Choroid plexus epithelial cell (primary cell): ENCODE measurements at regions not wholly inside any gene's neighbourhood (a gene's known extent, or its start where the extent isn't known, plus 50 kb on each side); places are given as distances from the start of the nearest gene placed in this dataset.

Experiments used
- DNase-seq: peaks from one replicate; pipeline ENCODE4 v3.0.0-alpha.2; 2010; ENCODE audit warnings: low read depth
- H3K4me3 ChIP-seq: 2 replicates; pipeline ENCODE4 v1.5.1; 2011; ENCODE audit warnings: low read depth, mild to moderate bottlenecking, control low read depth, low read length, moderate library complexity
- TF ChIP-seq, protein P1 (sequence below): conservative IDR thresholded peaks from 2 replicates; pipeline ENCODE4 v1.5.1; 2011; ENCODE audit warnings: low read depth, mild to moderate bottlenecking, control low read depth, inconsistent platforms, low read length, moderate library complexity

DNA sequence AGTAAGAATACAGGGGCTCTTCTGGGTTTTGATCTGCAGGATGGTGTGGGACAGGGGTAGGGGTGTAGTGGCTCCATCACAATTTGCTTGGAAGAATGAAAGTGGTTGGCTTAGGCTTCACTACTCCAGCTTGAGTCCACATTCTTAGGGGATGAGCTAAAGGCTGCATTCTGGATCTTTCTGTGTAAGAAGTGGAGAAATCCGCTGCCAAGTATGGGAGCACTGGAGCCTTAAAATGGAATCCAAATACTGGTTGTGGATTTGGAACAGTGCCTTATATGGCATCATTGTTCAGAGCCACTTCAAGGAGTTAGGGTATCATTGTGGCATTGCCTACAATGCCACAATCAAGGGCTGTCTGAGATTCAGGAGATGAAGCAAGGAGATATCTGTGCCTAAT lies 187.1 kb downstream of the LMO4 start:
- TF ChIP-seq, protein P1, sequence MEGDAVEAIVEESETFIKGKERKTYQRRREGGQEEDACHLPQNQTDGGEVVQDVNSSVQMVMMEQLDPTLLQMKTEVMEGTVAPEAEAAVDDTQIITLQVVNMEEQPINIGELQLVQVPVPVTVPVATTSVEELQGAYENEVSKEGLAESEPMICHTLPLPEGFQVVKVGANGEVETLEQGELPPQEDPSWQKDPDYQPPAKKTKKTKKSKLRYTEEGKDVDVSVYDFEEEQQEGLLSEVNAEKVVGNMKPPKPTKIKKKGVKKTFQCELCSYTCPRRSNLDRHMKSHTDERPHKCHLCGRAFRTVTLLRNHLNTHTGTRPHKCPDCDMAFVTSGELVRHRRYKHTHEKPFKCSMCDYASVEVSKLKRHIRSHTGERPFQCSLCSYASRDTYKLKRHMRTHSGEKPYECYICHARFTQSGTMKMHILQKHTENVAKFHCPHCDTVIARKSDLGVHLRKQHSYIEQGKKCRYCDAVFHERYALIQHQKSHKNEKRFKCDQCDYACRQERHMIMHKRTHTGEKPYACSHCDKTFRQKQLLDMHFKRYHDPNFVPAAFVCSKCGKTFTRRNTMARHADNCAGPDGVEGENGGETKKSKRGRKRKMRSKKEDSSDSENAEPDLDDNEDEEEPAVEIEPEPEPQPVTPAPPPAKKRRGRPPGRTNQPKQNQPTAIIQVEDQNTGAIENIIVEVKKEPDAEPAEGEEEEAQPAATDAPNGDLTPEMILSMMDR = no peak
- H3K4me3 ChIP-seq = no peak overlapping the region
- DNase-seq = peak; percentile 11

DNA sequence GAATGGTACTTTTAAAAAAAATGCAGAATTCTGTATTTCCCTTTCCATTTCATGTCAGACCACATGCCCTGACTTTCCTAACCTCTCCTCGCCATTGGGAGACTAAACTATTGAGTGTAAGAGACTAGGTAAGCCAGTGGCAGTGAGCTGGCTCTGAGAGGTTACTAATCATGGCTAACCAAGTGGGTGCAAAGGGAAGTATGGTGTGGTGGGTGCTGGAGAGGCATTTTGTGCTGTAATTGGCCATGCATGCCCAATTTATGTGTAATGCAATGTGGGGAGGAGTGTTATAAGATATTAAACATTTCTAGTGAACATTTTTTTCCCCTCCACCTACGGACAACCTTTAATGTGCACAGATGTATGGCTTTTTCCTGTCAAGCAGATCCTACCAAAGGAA lies 190.1 kb downstream of the LMO4 start:
- TF ChIP-seq, protein P1 = no peak
- DNase-seq = no peak
- H3K4me3 ChIP-seq = no peak overlapping the region

DNA sequence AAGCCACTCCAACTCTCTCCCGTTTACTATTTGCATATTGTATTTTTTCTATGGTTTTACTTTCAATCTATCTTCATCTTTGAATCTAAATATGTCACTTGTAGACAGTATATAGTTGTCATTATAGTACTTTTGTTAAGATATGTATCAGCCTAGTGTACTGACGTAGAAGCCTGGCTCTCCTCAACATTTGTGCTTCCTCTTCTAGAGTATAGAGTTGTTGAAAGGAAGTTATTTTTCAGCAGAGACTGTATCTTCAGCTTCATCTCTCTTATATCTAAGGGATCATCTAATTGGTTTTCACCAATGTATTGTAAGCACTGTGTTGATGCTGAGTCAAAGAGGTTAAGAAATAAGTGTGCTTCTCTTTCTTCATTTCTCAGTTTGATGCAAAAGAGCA lies 192.8 kb downstream of the LMO4 start:
- no peak for DNase-seq
- TF ChIP-seq, protein P1 = no peak
- H3K4me3 ChIP-seq = no peak overlapping the region

DNA sequence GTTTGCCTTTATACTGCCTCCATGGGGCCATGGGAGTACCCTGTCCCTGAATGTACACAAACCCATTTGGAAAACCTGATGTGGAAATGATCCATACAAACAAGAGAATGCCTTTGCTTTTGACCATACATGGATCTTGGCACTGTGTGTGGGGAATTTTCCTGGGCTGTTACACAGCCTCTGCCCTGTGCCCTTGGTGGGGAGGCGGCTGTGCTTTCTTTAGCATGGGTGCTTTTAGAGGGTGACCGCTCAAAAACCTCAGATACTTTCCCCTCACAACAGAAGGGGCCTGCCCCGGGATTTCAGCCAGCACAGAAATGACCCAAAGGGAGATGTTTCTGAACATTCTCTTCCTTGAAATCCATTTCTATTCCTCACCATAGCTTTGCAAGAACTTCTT lies 194.8 kb downstream of the LMO4 start:
- H3K4me3 ChIP-seq = no peak overlapping the region
- TF ChIP-seq, protein P1 = no peak
- DNase-seq = no peak

DNA sequence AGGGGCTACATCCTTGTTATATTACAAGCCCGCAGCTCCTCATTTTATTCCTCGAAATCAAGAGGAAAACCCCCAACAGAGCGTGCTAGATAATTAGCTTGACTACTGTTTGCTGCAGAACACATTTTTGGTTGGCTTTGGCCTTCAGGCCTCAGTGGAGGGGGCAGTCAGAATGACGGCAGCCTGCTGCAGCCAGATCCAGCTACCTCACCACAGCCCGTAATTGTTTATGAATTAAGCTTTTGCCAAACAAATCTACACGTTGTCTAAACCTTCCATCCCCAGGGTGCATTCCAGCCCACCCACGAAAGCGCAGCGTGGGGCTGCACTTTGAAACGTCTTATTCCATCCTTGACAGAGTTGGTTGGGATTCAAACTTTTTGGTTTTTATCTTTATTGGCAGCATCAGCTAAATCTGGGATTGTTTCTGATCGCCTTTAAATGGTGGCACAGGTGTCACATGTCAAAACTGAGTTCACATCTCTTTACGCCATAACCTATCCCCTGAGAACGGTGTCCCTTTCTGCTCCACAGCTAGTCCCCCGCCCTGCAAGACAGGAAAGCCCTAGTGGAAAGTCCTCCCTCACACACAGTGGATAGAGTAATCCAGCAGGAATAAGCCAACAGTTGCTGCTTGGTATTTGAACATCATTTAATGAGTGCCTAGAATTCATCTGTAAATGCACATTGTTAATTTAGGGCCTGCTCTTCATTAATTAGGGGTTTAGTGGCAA lies 195.5 kb downstream of the LMO4 start:
- TF ChIP-seq, protein P1 = no peak
- H3K4me3 ChIP-seq = no peak overlapping the region
- no peak for DNase-seq

DNA sequence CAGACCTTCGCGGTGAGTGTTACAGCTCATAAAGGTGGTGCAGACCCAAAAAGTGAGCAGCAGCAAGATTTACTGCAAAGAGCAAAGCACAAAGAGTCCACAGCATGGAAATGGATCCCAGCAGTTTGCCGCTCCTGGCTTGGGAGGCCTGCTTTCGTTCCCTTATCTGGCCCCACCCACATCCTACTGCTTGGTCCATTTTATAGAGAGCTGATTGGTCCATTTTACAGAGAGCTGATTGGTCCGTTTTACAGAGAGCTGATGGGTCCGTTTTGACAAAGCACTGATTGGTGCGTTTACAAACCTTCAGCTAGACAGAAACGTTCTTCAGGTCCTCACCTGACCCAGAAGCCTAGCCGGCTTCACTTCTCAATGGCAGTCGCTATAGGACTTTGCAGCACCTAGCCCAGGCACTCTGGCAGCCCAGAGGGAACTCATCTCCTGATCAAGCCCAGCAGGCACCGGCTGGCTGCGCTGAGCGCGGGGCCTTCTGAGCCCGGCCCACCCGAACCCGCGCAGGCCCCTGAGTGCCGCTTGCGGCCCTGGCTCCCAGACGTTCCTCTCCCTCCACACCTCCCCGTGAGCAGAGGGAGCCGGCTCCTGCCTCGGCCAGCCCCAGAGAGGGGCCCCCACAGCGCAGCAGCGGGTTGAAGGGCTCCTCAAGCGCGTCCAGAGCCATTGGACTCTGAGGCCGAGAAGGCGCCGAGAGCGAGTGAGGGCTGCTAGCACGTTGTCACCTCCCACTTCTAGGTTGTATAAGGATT lies 200.3 kb downstream of the LMO4 start:
- DNase-seq = no peak
- TF ChIP-seq, protein P1 = no peak
- no peak overlapping the region for H3K4me3 ChIP-seq
